ENCODE measurements at regions not wholly inside any gene's neighbourhood (a gene's known extent, or its start where the extent isn't known, plus 50 kb on each side); places are given as distances from the start of the nearest gene placed in this dataset.

- intact Hi-C loops (cut with DNase I): no loop called here
- DNase-seq (ENCODE audit: extremely low spot score in 2 of 2): peak in 1 of 2 donors; percentile 64
These were observed 170.5 kb upstream of the PPP1R26 start for GRCh38 chr9:135308821-135309762.

GRCh38 chr9:135309763-135310125 lies 169.8 kb upstream of the PPP1R26 start:
- Histone ChIP-seq H3K27ac (no peak overlapping the region), H3K9me3 (peaks cover 4% of the 10 kb centered on the region), H3K4me3 (no peak overlapping the region), H3K4me1 (no peaks in the 10 kb centered on the region), H3K27me3 (no peaks in the 10 kb centered on the region), H3K36me3 (no peaks in the 10 kb centered on the region)
- peak in 1 of 2 donors; percentile 93 for DNase-seq (ENCODE audit: extremely low spot score in 2 of 2)
- intact Hi-C loops (cut with DNase I): no loop called here
- TF ChIP-seq CTCF (IDR thresholded peaks at IDR 0.05) (no peak), POLR2AphosphoS5 (IDR thresholded peaks at IDR 0.05; ENCODE audit: insufficient read depth in 1 of 2, low read depth in 1 of 2) (no peak), POLR2A (IDR thresholded peaks at IDR 0.05) (no peak)

More at GRCh38 chr9:135308821-135309762, 170.5 kb upstream of the PPP1R26 start:
- peaks cover 4% of the 10 kb centered on the region for H3K9me3 ChIP-seq
- H3K4me1 ChIP-seq: no peaks in the 10 kb centered on the region
- no peak overlapping the region for H3K4me3 ChIP-seq
- H3K27me3 ChIP-seq: no peaks in the 10 kb centered on the region
- TF ChIP-seq POLR2AphosphoS5 (IDR thresholded peaks at IDR 0.05; ENCODE audit: insufficient read depth in 1 of 2, low read depth in 1 of 2) (no peak), POLR2A (IDR thresholded peaks at IDR 0.05) (no peak)
- H3K27ac ChIP-seq: no peak overlapping the region
- no peaks in the 10 kb centered on the region for H3K36me3 ChIP-seq

GRCh38 chr9:135310134-135310533 lies 169.4 kb upstream of the PPP1R26 start:
- peak in 1 of 2 donors; percentile 82 for DNase-seq (ENCODE audit: extremely low spot score in 2 of 2)
- Histone ChIP-seq H3K27me3 (no peaks in the 10 kb centered on the region), H3K9me3 (peaks cover 4% of the 10 kb centered on the region), H3K4me3 (no peak overlapping the region), H3K27ac (no peak overlapping the region), H3K4me1 (no peaks in the 10 kb centered on the region), H3K36me3 (no peaks in the 10 kb centered on the region)
- intact Hi-C loops (cut with DNase I): no loop called here
- no peak for TF ChIP-seq POLR2AphosphoS5 (IDR thresholded peaks at IDR 0.05; ENCODE audit: insufficient read depth in 1 of 2, low read depth in 1 of 2)
- no peak for TF ChIP-seq CTCF (IDR thresholded peaks at IDR 0.05)
- no peak for TF ChIP-seq POLR2A (IDR thresholded peaks at IDR 0.05)

- peak in 1 of 2 donors; percentile 55 for DNase-seq (ENCODE audit: extremely low spot score in 2 of 2)
- intact Hi-C loops (cut with DNase I): no loop called here
These were observed 164.0 kb upstream of the PPP1R26 start for GRCh38 chr9:135315572-135315971.

GRCh38 chr9:135320331-135320730 lies 159.3 kb upstream of the PPP1R26 start:
- Histone ChIP-seq H3K27ac (no peak overlapping the region), H3K4me1 (no peaks in the 10 kb centered on the region), H3K9me3 (no peaks in the 10 kb centered on the region), H3K4me3 (no peak overlapping the region), H3K36me3 (no peaks in the 10 kb centered on the region), H3K27me3 (no peaks in the 10 kb centered on the region)
- no peak for TF ChIP-seq CTCF (IDR thresholded peaks at IDR 0.05)
- TF ChIP-seq POLR2A (IDR thresholded peaks at IDR 0.05): no peak
- no peak for TF ChIP-seq POLR2AphosphoS5 (IDR thresholded peaks at IDR 0.05; ENCODE audit: insufficient read depth in 1 of 2, low read depth in 1 of 2)
- DNase-seq (ENCODE audit: extremely low spot score in 2 of 2): no peak
- intact Hi-C loops (cut with DNase I): no loop called here

More at GRCh38 chr9:135315572-135315971, 164.0 kb upstream of the PPP1R26 start:
- Histone ChIP-seq H3K4me3 (no peak overlapping the region), H3K27me3 (no peaks in the 10 kb centered on the region), H3K4me1 (no peaks in the 10 kb centered on the region), H3K27ac (no peak overlapping the region), H3K36me3 (no peaks in the 10 kb centered on the region), H3K9me3 (peaks cover 4% of the 10 kb centered on the region)
- TF ChIP-seq POLR2A (IDR thresholded peaks at IDR 0.05) (no peak), POLR2AphosphoS5 (IDR thresholded peaks at IDR 0.05; ENCODE audit: insufficient read depth in 1 of 2, low read depth in 1 of 2) (no peak), CTCF (IDR thresholded peaks at IDR 0.05) (no peak)

Data from vagina (tissue), 2 donors.